ENCODE measurements at regions not wholly inside any gene's neighbourhood (a gene's known extent, or its start where the extent isn't known, plus 50 kb on each side); places are given as distances from the start of the nearest gene placed in this dataset.

- TF ChIP-seq TAF1 (IDR thresholded peaks at IDR 0.05; ENCODE audit: borderline replicate concordance, insufficient read depth, low read length) (no peak), FOXP2 (optimal IDR thresholded peaks at IDR 0.05; ENCODE audit: borderline replicate concordance, extremely low read depth, extremely low read length, insufficient read depth) (no peak)
Measured at GRCh38 chr12:13313886-13314285, 117.4 kb downstream of the EMP1 start.

- no peak for TF ChIP-seq POLR2AphosphoS5 (IDR thresholded peaks at IDR 0.05; ENCODE audit: low read depth, low read length)
- TF ChIP-seq TAF1 (IDR thresholded peaks at IDR 0.05; ENCODE audit: borderline replicate concordance, insufficient read depth, low read length), result no peak
- no peak for TF ChIP-seq SIN3A (IDR thresholded peaks at IDR 0.05; ENCODE audit: borderline replicate concordance, insufficient read depth, low read length)
- TF ChIP-seq REST (IDR thresholded peaks at IDR 0.05; ENCODE audit: insufficient read depth in 1 of 2, low read depth in 2 of 2, low read length in 2 of 2), result no peak
- TF ChIP-seq FOXP2 (optimal IDR thresholded peaks at IDR 0.05; ENCODE audit: borderline replicate concordance, extremely low read depth, extremely low read length, insufficient read depth), result no peak
Measured at GRCh38 chr12:13311551-13311950, 115.0 kb downstream of the EMP1 start.

- no peak for TF ChIP-seq TAF1 (IDR thresholded peaks at IDR 0.05; ENCODE audit: borderline replicate concordance, insufficient read depth, low read length)
Measured at GRCh38 chr12:13307143-13307816, 110.8 kb downstream of the EMP1 start.

GRCh38 chr12:13304924-13305323 lies 108.4 kb downstream of the EMP1 start:
- TF ChIP-seq FOXP2 (optimal IDR thresholded peaks at IDR 0.05; ENCODE audit: borderline replicate concordance, extremely low read depth, extremely low read length, insufficient read depth), result no peak
- TF ChIP-seq POLR2AphosphoS5 (IDR thresholded peaks at IDR 0.05; ENCODE audit: low read depth, low read length), result no peak
- TF ChIP-seq REST (IDR thresholded peaks at IDR 0.05; ENCODE audit: insufficient read depth in 1 of 2, low read depth in 2 of 2, low read length in 2 of 2), result no peak
- no peak for TF ChIP-seq SIN3A (IDR thresholded peaks at IDR 0.05; ENCODE audit: borderline replicate concordance, insufficient read depth, low read length)
- no peak for TF ChIP-seq TAF1 (IDR thresholded peaks at IDR 0.05; ENCODE audit: borderline replicate concordance, insufficient read depth, low read length)

GRCh38 chr12:13299457-13299856 lies 102.9 kb downstream of the EMP1 start:
- TF ChIP-seq SIN3A (IDR thresholded peaks at IDR 0.05; ENCODE audit: borderline replicate concordance, insufficient read depth, low read length) (no peak), POLR2AphosphoS5 (IDR thresholded peaks at IDR 0.05; ENCODE audit: low read depth, low read length) (no peak), REST (IDR thresholded peaks at IDR 0.05; ENCODE audit: insufficient read depth in 1 of 2, low read depth in 2 of 2, low read length in 2 of 2) (no peak), TAF1 (IDR thresholded peaks at IDR 0.05; ENCODE audit: borderline replicate concordance, insufficient read depth, low read length) (no peak)

- TF ChIP-seq TAF1 (IDR thresholded peaks at IDR 0.05; ENCODE audit: borderline replicate concordance, insufficient read depth, low read length), result no peak
- no peak for TF ChIP-seq SIN3A (IDR thresholded peaks at IDR 0.05; ENCODE audit: borderline replicate concordance, insufficient read depth, low read length)
- TF ChIP-seq REST (IDR thresholded peaks at IDR 0.05; ENCODE audit: insufficient read depth in 1 of 2, low read depth in 2 of 2, low read length in 2 of 2), result no peak
- no peak for TF ChIP-seq POLR2AphosphoS5 (IDR thresholded peaks at IDR 0.05; ENCODE audit: low read depth, low read length)
- TF ChIP-seq FOXP2 (optimal IDR thresholded peaks at IDR 0.05; ENCODE audit: borderline replicate concordance, extremely low read depth, extremely low read length, insufficient read depth), result no peak
Measured at GRCh38 chr12:13293096-13293495, 96.6 kb downstream of the EMP1 start.

Measured in PFSK-1 (cell line).